Progenitor cell of endocrine pancreas (in vitro differentiated cells): ENCODE measurements at regions not wholly inside any gene's neighbourhood (a gene's known extent, or its start where the extent isn't known, plus 50 kb on each side); places are given as distances from the start of the nearest gene placed in this dataset.

ENCODE experiments used
- DNase-seq: peaks from one replicate; pipeline ENCODE4 v3.0.0; 2021; ENCODE audit warnings: low spot score; ENCODE audit not compliant: unreplicated experiment
- H3K27ac Mint-ChIP-seq: 2 replicates; pipeline ENCODE4 v1.8.0; 2021; ENCODE audit warnings: mild to moderate bottlenecking, moderate library complexity, mixed read lengths
- H3K27me3 Mint-ChIP-seq: 2 replicates; pipeline ENCODE4 v1.8.0; 2021; ENCODE audit warnings: mixed read lengths
- H3K36me3 Mint-ChIP-seq: 2 replicates; pipeline ENCODE4 v1.8.0; 2022; ENCODE audit warnings: mixed read lengths; ENCODE audit not compliant: insufficient read depth
- H3K4me1 Mint-ChIP-seq: 2 replicates; pipeline ENCODE4 v1.8.0; 2021; ENCODE audit warnings: low read depth, mixed read lengths
- H3K4me3 Mint-ChIP-seq: 2 replicates; pipeline ENCODE4 v1.8.0; 2021; ENCODE audit warnings: low read depth, mild to moderate bottlenecking, moderate library complexity, mixed read lengths
- H3K9me3 Mint-ChIP-seq: 2 replicates; pipeline ENCODE4 v1.8.0; 2021; ENCODE audit warnings: low read depth, mixed read lengths
- CTCF ChIP-seq: fragments of 200-600 bp; sonication (generic); IDR thresholded peaks from one replicate; pipeline ENCODE4 v1.5.0; 2021; ENCODE audit warnings: antibody characterized with exemption, mild to moderate bottlenecking; ENCODE audit not compliant: unreplicated experiment

GRCh38 chr20:57787151-57787989 is 77.6 kb upstream of the PMEPA1 start:
- Mint-ChIP-seq H3K27me3 (peaks cover 12% of the 10 kb centered on the region), H3K27ac (no peak overlapping the region), H3K9me3 (peaks cover 3% of the 10 kb centered on the region), H3K4me1 (peaks cover 2% of the 10 kb centered on the region), H3K4me3 (no peak overlapping the region), H3K36me3 (no peaks in the 10 kb centered on the region)
- no peak for DNase-seq
- no peak for TF ChIP-seq CTCF

- H3K27me3 Mint-ChIP-seq = peaks cover 12% of the 10 kb centered on the region
- no peak for TF ChIP-seq CTCF
- H3K4me3 Mint-ChIP-seq = no peak overlapping the region
- peaks cover 1% of the 10 kb centered on the region for H3K4me1 Mint-ChIP-seq
- no peak for DNase-seq
- H3K36me3 Mint-ChIP-seq = no peaks in the 10 kb centered on the region
- no peak overlapping the region for H3K27ac Mint-ChIP-seq
- no peaks in the 10 kb centered on the region for H3K9me3 Mint-ChIP-seq
These were observed 76.6 kb upstream of the PMEPA1 start for GRCh38 chr20:57786304-57786932.

DNA sequence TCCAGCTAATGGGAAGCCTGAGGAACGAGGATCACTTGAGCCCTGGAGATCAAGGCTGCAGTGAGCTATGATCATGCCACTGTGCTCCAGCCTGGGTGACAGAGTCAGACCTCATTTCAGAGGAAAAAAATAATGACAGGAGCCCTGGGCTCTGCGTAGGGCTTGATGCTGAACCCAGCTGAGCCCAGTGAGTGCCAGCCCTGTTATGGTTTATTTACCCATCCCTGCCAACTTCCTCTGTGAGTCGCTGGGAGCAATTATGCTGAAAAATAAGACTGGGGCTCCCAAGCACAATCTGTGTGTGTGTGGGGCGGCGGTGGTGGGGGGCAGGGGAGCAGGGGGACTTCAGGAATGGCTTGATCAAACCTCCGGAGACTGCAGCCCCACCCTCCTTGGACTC is 75.9 kb upstream of the PMEPA1 start:
- no peak overlapping the region for H3K27ac Mint-ChIP-seq
- H3K36me3 Mint-ChIP-seq = no peaks in the 10 kb centered on the region
- peaks cover 1% of the 10 kb centered on the region for H3K4me1 Mint-ChIP-seq
- DNase-seq = no peak
- no peak for TF ChIP-seq CTCF
- H3K4me3 Mint-ChIP-seq = no peak overlapping the region
- peaks cover 12% of the 10 kb centered on the region for H3K27me3 Mint-ChIP-seq
- no peaks in the 10 kb centered on the region for H3K9me3 Mint-ChIP-seq

GRCh38 chr20:57785061-57785460 is 75.2 kb upstream of the PMEPA1 start:
- peaks cover 12% of the 10 kb centered on the region for H3K27me3 Mint-ChIP-seq
- H3K36me3 Mint-ChIP-seq = no peaks in the 10 kb centered on the region
- no peak for TF ChIP-seq CTCF
- H3K4me3 Mint-ChIP-seq = no peak overlapping the region
- H3K27ac Mint-ChIP-seq = no peak overlapping the region
- peaks cover 3% of the 10 kb centered on the region for H3K4me1 Mint-ChIP-seq
- no peak for DNase-seq
- no peaks in the 10 kb centered on the region for H3K9me3 Mint-ChIP-seq

- Mint-ChIP-seq H3K27ac (no peak overlapping the region), H3K27me3 (peaks cover 7% of the 10 kb centered on the region), H3K4me1 (peaks cover 7% of the 10 kb centered on the region), H3K36me3 (no peaks in the 10 kb centered on the region), H3K9me3 (no peaks in the 10 kb centered on the region), H3K4me3 (no peak overlapping the region)
- no peak for TF ChIP-seq CTCF
- no peak for DNase-seq
These were observed 74.4 kb upstream of the PMEPA1 start for GRCh38 chr20:57783956-57784837.
